ENCODE measurements at regions not wholly inside any gene's neighbourhood (a gene's known extent, or its start where the extent isn't known, plus 50 kb on each side); places are given as distances from the start of the nearest gene placed in this dataset.

- no peaks in the 10 kb centered on the region for H3K9me2 ChIP-seq (ENCODE audit: insufficient read depth)
- no peaks in the 10 kb centered on the region for H3K27me3 ChIP-seq (ENCODE audit: insufficient read depth, low read length)
- no peak for TF ChIP-seq ELF1 (IDR thresholded peaks at IDR 0.05; ENCODE audit: borderline replicate concordance, low read depth)
- no peak for TF ChIP-seq CTCF (IDR thresholded peaks at IDR 0.05 in 2 of 3, conservative IDR thresholded peaks at IDR 0.05 in 1 of 3; ENCODE audit: borderline replicate concordance in 1 of 3, insufficient read depth in 1 of 3, low read depth in 2 of 3, low read length in 2 of 3)
- TF ChIP-seq JUND (IDR thresholded peaks at IDR 0.05) = no peak
- TF ChIP-seq REST (IDR thresholded peaks at IDR 0.05; ENCODE audit: low read depth) = no peak
- TF ChIP-seq ZFX (IDR thresholded peaks at IDR 0.05) = no peak
- no peak for TF ChIP-seq CBX3 (IDR thresholded peaks at IDR 0.05; ENCODE audit: low read depth)
- TF ChIP-seq SRF (IDR thresholded peaks at IDR 0.05; ENCODE audit: low read depth) = no peak
- H3K9ac ChIP-seq (ENCODE audit: low read length) = no peak overlapping the region
- no peaks in the 10 kb centered on the region for H3K36me3 ChIP-seq (ENCODE audit: control insufficient read depth in 1 of 2, insufficient read depth in 2 of 2, low read length in 2 of 2)
- DNase-seq (ENCODE audit: low read depth, low spot score) (peak; percentile 4), ATAC-seq (no peak)
- intact Hi-C loops (cut with micrococcal nuclease) = no loop called here
- H3K4me3 ChIP-seq (replicated peaks in 1 of 2; ENCODE audit: low read depth in 1 of 2, low read length in 2 of 2) = no peak overlapping the region
- no peaks in the 10 kb centered on the region for H3K79me2 ChIP-seq (ENCODE audit: insufficient read depth, low read length)
- no peak overlapping the region for H2AFZ ChIP-seq (ENCODE audit: low read depth, low read length, poor library complexity, severe bottlenecking)
- H3K4me2 ChIP-seq (ENCODE audit: low read length) = no peak overlapping the region
- no peaks in the 10 kb centered on the region for H4K20me1 ChIP-seq (ENCODE audit: insufficient read depth)
- ChIA-PET POLR2A (no interaction called here), CTCF (no interaction called here), RAD21 (ENCODE audit: low non-redundant PET in 1 of 2, low total read pairs in 2 of 2, uncharacterized antibody in 2 of 2, unreplicated experiment in 2 of 2) (no interaction called here)
- no TSS peak for BruUV-seq (replicated peaks)
- peaks cover 0 to 4% of the 10 kb centered on the region in 2 experiments; a peak in 1 of 4 replicates for H3K4me1 ChIP-seq (ENCODE audit: control insufficient read depth in 1 of 2, insufficient read depth in 2 of 2, low read length in 2 of 2)
- H3K27ac ChIP-seq (ENCODE audit: low read depth, low read length) = no peak overlapping the region
- no peaks in the 10 kb centered on the region for H3K9me3 ChIP-seq (ENCODE audit: control insufficient read depth in 1 of 2, insufficient read depth in 1 of 2, low read depth in 1 of 2, low read length in 2 of 2)
Observed at GRCh38 chr13:89380101-89380500, 1708.9 kb downstream of the SLITRK5 start.

Data from HCT116 (cell line).